ENCODE measurements at regions not wholly inside any gene's neighbourhood (a gene's known extent, or its start where the extent isn't known, plus 50 kb on each side); places are given as distances from the start of the nearest gene placed in this dataset.
"Not testable (repeated sequence)": the region's sequence is repeated elsewhere in the genome, so short reads cannot be mapped to it uniquely, and the experiment has no call there.

DNA sequence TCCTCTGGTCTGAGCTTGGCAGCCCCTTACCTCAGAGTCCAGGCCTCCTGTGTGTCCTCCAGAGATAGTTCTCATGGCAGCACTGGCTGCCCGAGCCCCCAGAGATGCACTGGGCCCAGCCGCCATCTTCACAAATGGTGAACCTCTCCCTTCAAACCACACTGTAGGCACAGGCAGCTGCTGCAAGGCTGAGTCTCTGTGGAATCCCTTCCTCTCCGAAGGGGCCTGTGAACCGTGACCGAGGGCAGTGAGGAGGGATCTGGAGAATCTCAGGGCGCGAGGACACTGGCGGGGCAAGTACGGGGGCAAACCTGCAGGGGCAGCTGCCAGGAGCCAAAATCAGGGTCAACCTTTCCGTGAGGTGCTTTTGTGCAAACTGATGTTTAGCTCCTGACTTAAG, 69.5 kb upstream of the CFAP46 start (continued):
- TF ChIP-seq CBX2 (IDR thresholded peaks at IDR 0.05; ENCODE audit: borderline replicate concordance, low read depth): no peak
- no peak for TF ChIP-seq FOSL2 (IDR thresholded peaks at IDR 0.05)
- no peak for TF ChIP-seq FOSL2 (CRISPR knock-in tag; IDR thresholded peaks at IDR 0.05)
- TF ChIP-seq EHMT2 (IDR thresholded peaks at IDR 0.05; ENCODE audit: low read depth): no peak

DNA sequence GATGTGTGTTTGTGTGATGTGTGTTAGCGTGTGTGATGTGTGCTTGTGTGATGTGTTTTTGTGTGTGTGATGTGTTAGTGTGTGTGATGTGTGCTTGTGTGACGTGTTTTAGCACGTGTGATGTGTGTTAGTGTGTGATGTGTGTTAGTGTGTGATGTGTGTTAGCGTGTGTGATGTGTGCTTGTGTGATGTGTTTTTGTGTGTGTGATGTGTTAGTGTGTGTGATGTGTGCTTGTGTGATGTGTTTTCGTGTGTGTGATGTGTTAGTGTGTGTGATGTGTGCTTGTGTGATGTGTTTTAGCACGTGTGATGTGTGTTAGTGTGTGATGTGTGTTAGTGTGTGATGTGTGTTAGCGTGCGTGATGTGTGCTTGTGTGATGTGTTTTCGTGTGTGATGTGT, 69.0 kb upstream of the CFAP46 start:
- H3K4me3 ChIP-seq; ATAC-seq; H3K27ac ChIP-seq; POLR2A ChIA-PET; CTCF ChIA-PET; H3K9me3 ChIP-seq; DNase-seq (ENCODE audit: low read depth in 1 of 2, low spot score in 1 of 2); H3K4me2 ChIP-seq: not testable (repeated sequence)
- WGBS (ENCODE audit: missing lambda C conversion rate): 56% methylated on average over 9 of the region's 9 CpGs
- H3K4me1 ChIP-seq: peaks cover 14% of the 10 kb centered on the region
- FAIRE-seq: peak; percentile 99

DNA sequence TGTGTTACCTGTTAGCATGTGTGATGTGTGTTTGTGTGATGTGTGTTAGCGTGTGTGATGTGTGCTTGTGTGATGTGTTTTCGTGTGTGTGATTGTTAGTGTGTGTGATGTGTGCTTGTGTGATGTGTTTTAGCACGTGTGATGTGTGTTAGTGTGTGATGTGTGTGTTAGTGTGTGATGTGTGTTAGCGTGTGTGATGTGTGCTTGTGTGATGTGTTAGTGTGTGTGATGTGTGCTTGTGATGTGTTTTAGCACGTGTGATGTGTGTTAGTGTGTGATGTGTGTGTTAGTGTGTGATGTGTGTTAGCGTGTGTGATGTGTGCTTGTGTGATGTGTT, 68.4 kb upstream of the CFAP46 start:
- CTCF ChIA-PET; H3K9me3 ChIP-seq; DNase-seq (ENCODE audit: low read depth in 1 of 2, low spot score in 1 of 2); POLR2A ChIA-PET; FAIRE-seq; H3K4me3 ChIP-seq; ATAC-seq; H3K4me2 ChIP-seq; H3K27ac ChIP-seq: not testable (repeated sequence)
- peaks cover 14% of the 10 kb centered on the region for H3K4me1 ChIP-seq
- 71% methylated on average over 6 of the region's 6 CpGs for WGBS (ENCODE audit: missing lambda C conversion rate)

DNA sequence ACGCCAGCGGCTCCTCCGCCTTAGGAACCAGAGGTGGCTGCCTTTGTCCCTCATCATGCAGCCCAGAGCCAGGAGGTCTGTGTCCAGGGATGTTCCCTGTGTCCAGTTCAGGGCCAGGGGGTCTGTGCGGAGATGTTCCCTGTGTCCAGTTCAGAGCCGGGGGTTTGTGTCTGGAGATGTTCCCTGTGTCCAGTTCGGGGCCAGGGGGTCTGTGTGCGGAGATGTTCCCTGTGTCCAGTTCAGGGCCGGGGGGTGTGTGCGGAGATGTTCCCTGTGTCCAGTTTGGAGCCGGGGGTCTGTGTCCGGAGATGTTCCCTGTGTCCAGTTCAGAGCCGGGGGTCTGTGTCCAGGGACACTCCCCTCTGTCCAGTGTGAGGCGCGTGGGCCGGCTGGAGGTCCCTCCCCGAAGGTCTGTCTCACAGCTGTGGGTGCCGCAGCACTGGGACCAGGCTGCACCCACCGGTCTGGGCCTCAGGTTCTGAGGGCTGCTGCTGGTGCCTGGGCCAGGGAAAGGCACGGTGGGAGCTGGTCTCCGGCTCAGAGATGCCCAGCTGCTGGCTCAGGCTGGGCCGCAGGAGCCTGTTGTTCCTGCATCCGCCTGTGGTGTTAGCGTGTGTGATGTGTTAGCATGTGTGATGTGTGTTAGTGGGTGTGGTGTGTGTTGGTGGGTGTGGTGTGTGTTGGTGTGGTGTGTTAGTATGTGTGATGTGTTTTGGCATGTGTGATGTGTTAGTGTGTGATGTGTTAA, 67.9 kb upstream of the CFAP46 start:
- no peak for DNase-seq (ENCODE audit: low read depth in 1 of 2, low spot score in 1 of 2)
- no peak for FAIRE-seq
- CTCF ChIA-PET: no interaction called here
- H3K27ac ChIP-seq: peak overlapping the region; percentile 72 to 75; a peak in 4 of 6 replicates
- WGBS (ENCODE audit: missing lambda C conversion rate): 84% methylated on average over 17 of the region's 23 CpGs
- peak; percentile 12 to 44; a peak in 3 of 6 replicates for ATAC-seq
- H3K4me3 ChIP-seq: no peak overlapping the region
- peaks cover 2% of the 10 kb centered on the region; the same call in 1 of the 3 replicates for H3K9me3 ChIP-seq
- no peak for TF ChIP-seq BHLHE40 (IDR thresholded peaks at IDR 0.05; ENCODE audit: low read depth, low read length)
- TF ChIP-seq HOXB13 (CRISPR knock-in tag; IDR thresholded peaks at IDR 0.05; ENCODE audit: low read depth): no peak
- TF ChIP-seq ESRRA (IDR thresholded peaks at IDR 0.05; ENCODE audit: borderline replicate concordance, low read length): no peak
- H3K4me1 ChIP-seq: peaks cover 14% of the 10 kb centered on the region
- POLR2A ChIA-PET: no interaction called here
- H3K4me2 ChIP-seq: peak overlapping the region; percentile 68; the same call in 2 of the 3 replicates

DNA sequence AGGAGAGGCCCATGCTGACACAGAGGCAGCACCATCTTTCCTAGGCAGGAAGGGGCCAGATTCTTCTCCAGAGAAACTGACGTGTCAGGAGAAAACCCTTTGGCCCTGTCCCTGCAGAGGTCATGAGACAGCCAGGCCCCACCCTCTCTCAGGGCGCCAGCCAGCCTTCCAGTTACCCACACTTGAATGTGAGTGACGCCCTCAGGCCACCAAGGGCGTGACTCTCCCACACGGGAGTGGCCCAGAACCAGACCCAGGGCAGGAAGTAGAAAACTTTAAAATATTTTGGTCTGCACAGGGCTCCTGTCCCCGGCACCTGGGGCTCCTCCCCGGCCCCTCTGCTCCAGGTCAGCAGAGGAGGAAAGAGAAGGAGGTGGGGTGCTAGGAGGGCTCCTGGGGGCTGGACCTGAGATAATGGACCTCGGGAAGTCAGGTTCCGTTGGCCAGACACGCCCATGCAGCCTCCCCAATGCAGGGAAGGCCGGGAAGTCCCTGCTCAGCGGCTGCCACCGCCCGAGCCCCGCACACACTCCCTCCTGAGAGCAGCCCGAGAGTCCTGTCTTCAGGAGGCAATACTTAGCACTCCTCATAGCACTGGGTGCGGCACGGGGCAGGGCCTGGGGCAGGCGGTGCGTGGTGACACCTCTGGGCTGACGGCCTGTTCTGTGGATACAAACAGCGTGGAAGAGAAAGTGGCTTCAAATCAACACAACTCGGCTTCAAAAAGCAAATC, 67.0 kb upstream of the CFAP46 start:
- no peak overlapping the region for H3K4me3 ChIP-seq
- FAIRE-seq (no peak), ATAC-seq (peak; percentile 60 to 81; a peak in 5 of 6 replicates)

DNA sequence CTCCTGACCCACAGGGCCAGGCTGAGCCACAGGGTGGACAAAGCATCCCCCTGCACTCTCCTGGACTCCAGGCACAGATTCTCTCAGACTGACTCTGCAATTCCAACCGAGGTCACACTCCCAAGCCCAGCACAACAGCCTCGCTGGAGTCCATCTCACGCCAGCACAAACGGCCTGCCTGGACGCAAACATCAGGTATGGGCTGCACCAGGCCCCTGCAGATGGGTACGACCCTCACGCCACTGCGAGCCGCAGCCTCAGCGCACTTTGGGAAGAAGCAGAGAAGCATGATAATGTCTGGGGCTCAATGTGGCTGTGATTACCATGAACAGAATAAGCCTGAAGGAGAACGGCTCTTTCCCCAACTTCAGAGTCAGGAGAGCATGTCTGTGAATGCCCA, 66.4 kb upstream of the CFAP46 start:
- 85% methylated on average over 11 of the region's 11 CpGs for WGBS (ENCODE audit: missing lambda C conversion rate)
- POLR2A ChIA-PET: no interaction called here

More for the DNA sequence above, 67.0 kb upstream of the CFAP46 start:
- WGBS (ENCODE audit: missing lambda C conversion rate): 33% methylated on average over 15 of the region's 23 CpGs
- peaks cover 2% of the 10 kb centered on the region; the same call in 1 of the 3 replicates for H3K9me3 ChIP-seq
- CTCF ChIA-PET: no interaction called here
- POLR2A ChIA-PET: no interaction called here
- peak; percentile 36 to 74 for DNase-seq (ENCODE audit: low read depth in 1 of 2, low spot score in 1 of 2)
- peak overlapping the region; percentile 68 for H3K4me2 ChIP-seq
- peaks cover 14% of the 10 kb centered on the region for H3K4me1 ChIP-seq
- H3K27ac ChIP-seq: peak overlapping the region; percentile 72 to 75
- TF ChIP-seq POLR2A (IDR thresholded peaks at IDR 0.05; ENCODE audit: low read length) (no peak), MAFK (IDR thresholded peaks at IDR 0.05; ENCODE audit: partially characterized antibody) (peak; percentile 31)

More for the DNA sequence above, 66.4 kb upstream of the CFAP46 start:
- H3K9me3 ChIP-seq: peaks cover 2% of the 10 kb centered on the region; the same call in 1 of the 3 replicates
- peak in 1 of 2 experiments; percentile 27; a peak in 2 of 6 replicates for ATAC-seq
- peak overlapping the region; percentile 72 to 75; a peak in 5 of 6 replicates for H3K27ac ChIP-seq
- FAIRE-seq: no peak
- peaks cover 14% of the 10 kb centered on the region for H3K4me1 ChIP-seq
- no peak for TF ChIP-seq FOXS1 (CRISPR knock-in tag; IDR thresholded peaks at IDR 0.05)
- TF ChIP-seq HDAC2 (IDR thresholded peaks at IDR 0.05): no peak
- no peak for TF ChIP-seq TFCP2L1 (CRISPR knock-in tag; IDR thresholded peaks at IDR 0.05)
- TF ChIP-seq POLR2A (IDR thresholded peaks at IDR 0.05; ENCODE audit: low read length): no peak
- TF ChIP-seq SMC3 (IDR thresholded peaks at IDR 0.05): no peak
- no peak for TF ChIP-seq EP300 (IDR thresholded peaks at IDR 0.05)
- no peak overlapping the region for H3K4me3 ChIP-seq
- H3K4me2 ChIP-seq: peak overlapping the region; percentile 68
- CTCF ChIA-PET: no interaction called here
- DNase-seq (ENCODE audit: low read depth in 1 of 2, low spot score in 1 of 2): no peak

All from A549 (cell line).